ENCODE measurements at regions not wholly inside any gene's neighbourhood (a gene's known extent, or its start where the extent isn't known, plus 50 kb on each side); places are given as distances from the start of the nearest gene placed in this dataset.

DNA sequence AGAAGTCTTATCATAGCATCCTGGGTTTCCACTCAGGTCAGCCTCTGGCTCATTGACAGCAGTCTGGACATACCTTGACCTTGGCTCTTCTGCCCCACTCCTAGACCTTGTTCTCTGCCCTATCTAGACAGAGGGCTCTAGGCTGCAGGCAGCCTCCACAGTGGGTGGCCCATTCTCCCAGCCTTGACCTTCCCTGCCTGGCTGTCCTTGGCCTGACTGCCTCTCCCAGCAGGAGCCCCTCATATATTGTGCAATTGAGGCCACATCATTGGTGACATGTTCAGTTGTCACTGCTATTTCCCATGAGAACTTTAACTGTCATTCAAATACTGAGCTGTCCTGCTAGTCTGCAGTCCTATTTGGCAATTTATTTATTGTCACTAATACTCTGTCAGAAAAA, 503.4 kb downstream of the PLXNA4 start:
- TF ChIP-seq POLR2AphosphoS5 (IDR thresholded peaks at IDR 0.05) = no peak
- TF ChIP-seq, protein P1, sequence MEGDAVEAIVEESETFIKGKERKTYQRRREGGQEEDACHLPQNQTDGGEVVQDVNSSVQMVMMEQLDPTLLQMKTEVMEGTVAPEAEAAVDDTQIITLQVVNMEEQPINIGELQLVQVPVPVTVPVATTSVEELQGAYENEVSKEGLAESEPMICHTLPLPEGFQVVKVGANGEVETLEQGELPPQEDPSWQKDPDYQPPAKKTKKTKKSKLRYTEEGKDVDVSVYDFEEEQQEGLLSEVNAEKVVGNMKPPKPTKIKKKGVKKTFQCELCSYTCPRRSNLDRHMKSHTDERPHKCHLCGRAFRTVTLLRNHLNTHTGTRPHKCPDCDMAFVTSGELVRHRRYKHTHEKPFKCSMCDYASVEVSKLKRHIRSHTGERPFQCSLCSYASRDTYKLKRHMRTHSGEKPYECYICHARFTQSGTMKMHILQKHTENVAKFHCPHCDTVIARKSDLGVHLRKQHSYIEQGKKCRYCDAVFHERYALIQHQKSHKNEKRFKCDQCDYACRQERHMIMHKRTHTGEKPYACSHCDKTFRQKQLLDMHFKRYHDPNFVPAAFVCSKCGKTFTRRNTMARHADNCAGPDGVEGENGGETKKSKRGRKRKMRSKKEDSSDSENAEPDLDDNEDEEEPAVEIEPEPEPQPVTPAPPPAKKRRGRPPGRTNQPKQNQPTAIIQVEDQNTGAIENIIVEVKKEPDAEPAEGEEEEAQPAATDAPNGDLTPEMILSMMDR (IDR thresholded peaks at IDR 0.05) = no peak

All from gastroesophageal sphincter (tissue), 3 donors.